NCI-H128 (cell line): ENCODE measurements at regions not wholly inside any gene's neighbourhood (a gene's known extent, or its start where the extent isn't known, plus 50 kb on each side); places are given as distances from the start of the nearest gene placed in this dataset.
"Not testable (repeated sequence)": the region's sequence is repeated elsewhere in the genome, so short reads cannot be mapped to it uniquely, and the experiment has no call there.

Source experiments
- DNase-seq: peaks from one replicate; lab custom pipeline; 2025; ENCODE audit not compliant: unreplicated experiment; lab: John Stamatoyannopoulos, UW

DNA sequence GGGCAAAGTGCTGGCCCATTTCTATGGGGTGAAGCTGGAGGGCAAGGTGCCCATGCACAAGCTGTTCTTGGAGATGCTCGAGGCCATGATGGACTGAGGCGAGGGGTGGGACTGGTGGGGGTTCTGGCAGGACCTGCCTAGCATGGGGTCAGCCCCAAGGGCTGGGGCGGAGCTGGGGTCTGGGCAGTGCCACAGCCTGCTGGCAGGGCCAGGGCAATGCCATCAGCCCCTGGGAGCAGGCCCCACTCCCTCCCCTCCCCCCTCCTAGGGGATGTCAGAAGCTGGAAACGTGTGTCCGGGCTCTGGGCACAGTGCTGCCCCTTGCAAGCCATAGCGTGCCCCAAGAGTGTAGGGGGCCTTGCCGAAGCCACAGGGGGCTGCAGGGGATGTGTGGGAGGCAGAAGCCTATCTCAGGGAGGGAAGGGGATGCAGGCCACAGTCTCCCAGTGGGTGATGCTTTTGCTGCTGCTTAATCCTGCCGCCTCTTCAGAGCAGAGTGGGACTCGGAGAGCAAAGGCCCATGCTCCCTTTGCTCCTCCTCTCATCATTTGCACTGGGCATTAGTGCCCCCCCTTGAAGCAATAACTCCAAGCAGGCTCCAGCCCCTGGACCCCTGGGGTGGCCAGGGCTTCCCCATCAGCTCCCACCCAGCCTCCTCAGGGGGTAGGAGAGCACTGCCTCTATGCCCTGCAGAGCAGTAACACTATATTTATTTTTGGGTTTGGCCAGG is 85.2 kb downstream of the MRPL57 start:
- DNase-seq, result not testable (repeated sequence)

GRCh38 chr13:21263909-21264308 is 87.5 kb downstream of the MRPL57 start:
- not testable (repeated sequence) for DNase-seq

DNA sequence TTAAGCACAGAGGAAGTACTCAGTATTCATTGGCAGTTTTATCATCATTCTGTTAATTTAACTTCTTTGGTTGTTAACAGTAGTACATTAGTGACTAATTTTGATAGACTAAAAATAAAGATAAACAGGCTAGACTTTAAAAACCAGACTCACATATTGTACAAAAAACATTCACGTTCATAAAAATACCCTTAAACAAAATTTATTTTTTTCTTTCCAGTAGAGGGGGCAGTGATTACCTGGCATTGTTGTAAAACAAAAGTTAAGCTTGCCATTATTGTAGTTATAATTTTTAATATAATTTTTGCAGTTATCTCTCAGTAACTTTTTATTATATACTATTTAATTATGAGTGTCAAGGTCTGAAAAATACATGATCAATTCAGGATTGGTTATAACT is 92.0 kb downstream of the MRPL57 start:
- DNase-seq, result not testable (repeated sequence)

- not testable (repeated sequence) for DNase-seq
Measured at GRCh38 chr13:21272439-21272838, 96.0 kb downstream of the MRPL57 start.

DNA sequence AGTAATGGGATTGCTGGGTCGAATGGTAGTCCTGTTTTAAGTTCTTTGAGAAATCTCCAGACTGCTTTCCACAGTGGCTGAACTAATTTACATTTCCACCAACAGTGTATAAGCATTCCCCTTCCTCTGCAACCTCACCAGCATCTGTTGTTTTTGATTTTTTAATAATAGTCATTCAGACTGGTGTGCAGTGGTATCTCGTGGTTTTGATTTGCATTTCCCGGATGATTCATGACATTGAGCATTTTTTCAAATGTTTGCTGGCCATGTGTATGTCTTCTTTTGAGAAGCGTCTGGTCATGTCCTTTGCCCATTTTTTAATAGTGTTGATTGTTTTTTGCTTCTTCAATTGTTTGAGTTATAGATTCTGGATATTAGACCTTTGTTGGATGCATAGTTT is 98.0 kb downstream of the MRPL57 start:
- not testable (repeated sequence) for DNase-seq

DNA sequence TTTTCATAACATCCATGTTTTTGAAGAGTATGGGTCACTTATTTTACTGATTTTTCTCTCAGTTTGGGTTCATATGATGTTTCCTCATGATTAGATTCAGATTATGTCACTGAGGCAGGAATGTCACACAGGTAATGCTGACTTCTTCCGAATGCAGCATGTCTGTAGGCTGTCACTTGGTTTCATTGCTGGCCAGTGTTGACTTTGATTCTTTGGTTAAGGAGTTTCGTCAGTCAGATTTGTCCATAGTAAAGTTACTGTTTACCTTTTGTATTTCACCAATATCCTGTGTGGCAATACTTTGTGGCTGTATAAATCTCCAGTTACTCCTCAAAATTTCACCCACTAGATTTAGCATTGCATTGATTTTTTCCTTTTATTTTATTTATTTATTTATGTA is 105.6 kb downstream of the MRPL57 start:
- no peak for DNase-seq

GRCh38 chr13:21287331-21287907 is 111.0 kb downstream of the MRPL57 start:
- DNase-seq, result no peak

DNA sequence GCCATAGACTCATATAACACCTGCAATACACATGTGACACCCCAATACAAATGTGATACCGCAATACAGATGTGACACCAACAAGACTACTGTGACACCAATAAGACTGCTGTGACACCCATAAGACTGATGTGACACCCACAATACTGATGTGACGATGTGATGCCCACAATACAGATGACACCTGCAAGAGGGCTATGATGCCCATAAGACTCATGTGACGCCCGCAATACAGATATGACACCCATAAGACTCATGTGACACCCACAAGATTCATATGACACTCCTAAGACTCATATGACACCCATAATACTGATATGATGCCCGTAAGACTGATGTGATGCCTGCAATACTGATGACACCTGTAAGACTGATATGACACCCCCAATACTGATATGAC is 113.0 kb downstream of the MRPL57 start:
- no peak for DNase-seq

- DNase-seq, result not testable (repeated sequence)
Measured at GRCh38 chr13:21290442-21291002, 114.1 kb downstream of the MRPL57 start.

- no peak for DNase-seq
Measured at GRCh38 chr13:21291840-21292239, 115.4 kb downstream of the MRPL57 start.

DNA sequence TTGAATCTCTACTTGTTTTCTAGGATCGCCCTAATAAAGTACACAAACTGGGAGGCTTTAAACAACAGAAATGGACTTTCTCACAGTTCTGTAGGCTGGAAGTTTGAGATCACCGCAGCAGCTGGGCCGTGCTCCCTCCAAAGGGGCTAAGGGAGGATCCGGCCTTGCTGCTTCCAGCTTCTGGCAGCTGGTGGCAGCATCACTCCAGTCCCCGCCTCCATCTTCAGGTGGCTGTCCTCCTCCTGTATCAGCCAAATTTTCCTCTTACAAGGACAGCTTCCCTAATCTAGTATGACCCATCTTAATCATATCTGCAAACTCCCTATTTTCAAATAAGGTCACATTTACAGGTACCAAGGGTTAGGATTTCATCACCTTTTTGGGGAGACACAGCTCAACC is 120.5 kb downstream of the MRPL57 start:
- DNase-seq, result peak; percentile 19

DNA sequence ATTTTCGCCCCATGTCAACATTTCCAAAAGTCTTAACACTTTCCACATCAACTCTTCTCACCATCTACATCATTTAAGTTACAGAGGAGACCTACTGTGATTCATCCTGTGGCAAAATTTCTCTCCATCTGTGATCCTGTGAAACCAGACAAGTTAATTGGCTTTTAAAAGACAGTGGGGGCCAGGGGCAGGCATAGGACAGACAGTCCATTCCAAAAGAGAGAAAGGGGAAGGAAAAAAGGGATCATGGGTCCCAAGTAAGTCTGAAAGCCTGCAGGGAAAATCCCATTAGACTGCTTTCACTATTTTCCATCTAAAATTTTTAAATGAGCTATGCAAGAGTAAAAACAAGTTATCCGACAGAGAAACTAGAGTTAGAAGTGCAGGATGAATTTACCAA is 121.0 kb downstream of the MRPL57 start:
- DNase-seq, result no peak

- DNase-seq, result peak; percentile 86
Measured at GRCh38 chr13:21297914-21298831, 121.7 kb downstream of the MRPL57 start.

GRCh38 chr13:21304256-21304655 is 127.8 kb downstream of the MRPL57 start:
- DNase-seq, result no peak

- DNase-seq, result not testable (repeated sequence)
Measured at GRCh38 chr13:21306300-21307073, 130.0 kb downstream of the MRPL57 start.

GRCh38 chr13:21307158-21307557 is 130.7 kb downstream of the MRPL57 start:
- DNase-seq, result not testable (repeated sequence)

DNA sequence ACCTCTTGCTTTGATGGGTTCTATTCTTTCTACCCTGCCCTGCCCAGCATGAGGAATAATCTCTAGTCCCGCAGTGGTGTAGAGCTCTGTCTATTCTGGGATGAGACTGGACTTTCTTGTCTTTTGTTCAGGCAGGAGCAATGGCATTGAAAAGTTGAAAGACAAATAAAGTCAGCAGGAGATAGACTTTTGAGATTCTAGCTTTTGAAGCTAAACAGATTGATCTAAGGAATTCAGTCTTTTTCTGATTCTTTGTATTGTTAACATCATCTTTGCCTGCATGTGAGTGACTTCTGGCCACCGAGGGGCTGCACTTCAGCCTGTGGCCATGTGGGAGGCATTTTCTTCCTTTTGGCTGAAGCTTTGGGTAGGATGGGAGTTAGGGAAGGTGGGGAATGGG is 132.4 kb downstream of the MRPL57 start:
- DNase-seq, result no peak

DNA sequence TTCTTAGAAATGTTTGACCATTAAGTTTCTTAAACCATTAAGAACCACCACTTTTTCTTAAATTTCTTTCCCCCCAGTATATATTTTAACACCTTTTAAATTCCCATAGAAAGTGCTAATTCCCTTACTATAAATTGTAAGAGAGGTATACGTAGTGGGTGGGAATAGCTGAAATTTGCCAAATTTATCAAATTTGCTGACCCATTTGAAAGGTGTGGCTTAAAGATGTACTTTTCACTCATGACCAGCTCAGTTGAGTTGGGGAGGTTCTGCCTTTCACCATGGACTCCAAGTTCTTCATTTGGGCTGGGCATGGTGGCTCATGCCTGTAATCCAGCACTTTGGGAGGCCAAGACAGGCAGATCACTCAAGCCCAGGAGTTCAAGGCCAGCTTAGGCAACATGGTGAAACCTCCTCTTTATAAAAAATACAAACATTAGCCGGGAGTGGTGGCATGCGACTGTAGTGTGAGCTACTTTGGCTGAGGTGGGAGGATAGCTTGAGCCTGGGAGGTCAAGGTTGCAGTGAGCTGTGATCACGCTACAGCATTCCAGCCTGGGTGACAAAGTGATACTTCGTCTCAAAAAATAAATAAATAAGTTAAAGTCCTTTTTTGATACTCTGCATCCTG is 133.2 kb downstream of the MRPL57 start:
- DNase-seq, result no peak

DNA sequence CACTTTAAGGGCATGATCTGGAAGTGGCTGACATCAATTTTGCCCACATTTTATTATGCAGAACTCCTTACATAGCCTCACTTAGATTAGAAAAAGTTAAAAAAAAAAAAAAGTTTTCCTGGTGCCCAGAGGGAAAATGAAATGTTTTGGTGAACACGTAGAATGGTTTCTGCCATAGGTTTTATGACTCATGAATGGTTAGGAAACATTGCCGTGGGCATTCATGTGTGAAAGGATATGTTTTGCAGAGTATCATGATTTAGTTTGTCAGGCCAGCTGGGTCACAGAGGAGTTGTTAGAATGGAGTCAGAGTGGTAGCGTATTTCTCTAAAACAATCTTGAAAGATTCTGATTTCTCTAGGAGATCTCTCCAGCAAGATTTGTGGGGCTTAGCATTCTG is 133.8 kb downstream of the MRPL57 start:
- DNase-seq, result no peak

DNA sequence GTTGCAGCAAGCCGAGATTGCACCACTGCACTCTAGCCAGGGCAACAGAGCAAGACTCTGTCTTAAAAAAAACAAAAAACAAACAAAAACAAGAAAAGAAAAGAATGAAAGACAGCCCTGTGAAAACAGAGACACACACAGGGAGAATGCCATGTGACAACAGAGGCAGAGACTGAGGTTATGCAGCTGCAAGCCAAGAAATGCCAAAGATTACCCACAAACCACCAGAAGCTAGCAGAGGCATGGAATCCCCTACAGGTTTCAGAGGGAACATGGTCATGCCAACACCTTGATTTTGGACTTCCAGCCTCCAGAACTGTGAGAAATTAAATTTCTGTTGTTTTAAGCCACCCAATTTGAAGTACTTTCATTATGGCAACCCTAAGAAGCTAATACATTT is 138.5 kb downstream of the MRPL57 start:
- DNase-seq, result not testable (repeated sequence)
